ENCODE measurements at regions not wholly inside any gene's neighbourhood (a gene's known extent, or its start where the extent isn't known, plus 50 kb on each side); places are given as distances from the start of the nearest gene placed in this dataset.

DNA sequence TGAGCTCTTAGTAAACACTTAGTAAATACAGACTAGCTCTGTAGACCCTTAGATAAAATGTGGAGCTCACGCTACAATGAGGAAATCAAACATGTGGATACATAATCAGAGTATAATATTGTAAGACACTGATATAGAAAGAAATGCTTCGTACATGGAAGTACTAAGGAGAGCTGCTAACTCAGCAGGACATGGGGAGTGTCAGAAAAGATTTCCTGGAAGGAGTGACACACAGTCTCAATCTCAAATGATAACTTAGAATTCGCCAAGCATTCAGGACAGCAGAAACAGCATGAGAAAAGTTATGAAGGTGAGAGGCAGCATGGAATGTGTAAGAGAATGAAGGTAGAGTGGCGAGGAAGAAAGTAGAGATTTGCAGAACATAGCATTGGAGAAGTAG lies 80.8 kb downstream of the ZNF622 start:
- intact Hi-C loops (cut with micrococcal nuclease), result no loop called here
- Histone ChIP-seq H3K4me1 (ENCODE audit: control insufficient read depth in 1 of 2, insufficient read depth in 2 of 2, low read length in 2 of 2) (no peaks in the 10 kb centered on the region), H3K36me3 (replicated peaks in 1 of 2; ENCODE audit: control insufficient read depth in 1 of 2, insufficient read depth in 2 of 2, low read length in 2 of 2) (no peaks in the 10 kb centered on the region), H3K27me3 (ENCODE audit: control insufficient read depth in 2 of 2, insufficient read depth in 2 of 2, low read length in 2 of 2) (no peaks in the 10 kb centered on the region), H3K9ac (ENCODE audit: insufficient read depth, low read length, poor library complexity, severe bottlenecking) (no peak overlapping the region), H3K4me2 (replicated peaks; ENCODE audit: extremely low read depth, low read length, poor library complexity, severe bottlenecking) (no peak overlapping the region), H4K20me1 (ENCODE audit: insufficient read depth, low read length) (no peaks in the 10 kb centered on the region), H3K79me2 (ENCODE audit: insufficient read depth, low read length) (no peaks in the 10 kb centered on the region), H3K9me3 (replicated peaks in 1 of 2; ENCODE audit: control insufficient read depth in 1 of 2, insufficient read depth in 1 of 2, low read length in 2 of 2) (peaks cover 0 to 2% of the 10 kb centered on the region in 2 donors), H3K4me3 (replicated peaks in 1 of 3; ENCODE audit: low read depth in 2 of 3, low read length in 3 of 3) (no peak overlapping the region), H3K27ac (ENCODE audit: low read depth in 1 of 2, low read length in 2 of 2) (no peak overlapping the region), H2AFZ (ENCODE audit: insufficient read depth, low read depth, low read length, poor library complexity, severe bottlenecking) (no peak overlapping the region)
- DNase-seq, result no peak
- H3K4me1 Mint-ChIP-seq, result no peaks in the 10 kb centered on the region
- H3K9me3 Mint-ChIP-seq, result peaks cover 0 to 3% (median 0%) of the 10 kb centered on the region in 7 donors
- no peaks in the 10 kb centered on the region for H3K36me3 Mint-ChIP-seq
- H3K27ac Mint-ChIP-seq, result no peak overlapping the region
- no peak for TF ChIP-seq CTCF (IDR thresholded peaks at IDR 0.05)
- WGBS (ENCODE audit: insufficient coverage), result 87% methylated on average over 3 of the region's 4 CpGs
- no peaks in the 10 kb centered on the region for H3K27me3 Mint-ChIP-seq (ENCODE audit: low read depth in 3 of 3)
- no peak overlapping the region for H3K4me3 Mint-ChIP-seq

GRCh38 chr5:16384222-16384621 lies 81.4 kb downstream of the ZNF622 start:
- 69% methylated on average over 3 of the region's 5 CpGs for WGBS (ENCODE audit: insufficient coverage)
- Histone ChIP-seq H4K20me1 (ENCODE audit: insufficient read depth, low read length) (no peaks in the 10 kb centered on the region), H3K27ac (ENCODE audit: low read depth in 1 of 2, low read length in 2 of 2) (no peak overlapping the region), H3K9me3 (replicated peaks in 1 of 2; ENCODE audit: control insufficient read depth in 1 of 2, insufficient read depth in 1 of 2, low read length in 2 of 2) (peaks cover 0 to 2% of the 10 kb centered on the region in 2 donors), H3K4me3 (replicated peaks in 1 of 3; ENCODE audit: low read depth in 2 of 3, low read length in 3 of 3) (no peak overlapping the region), H3K27me3 (ENCODE audit: control insufficient read depth in 2 of 2, insufficient read depth in 2 of 2, low read length in 2 of 2) (no peaks in the 10 kb centered on the region), H3K4me2 (replicated peaks; ENCODE audit: extremely low read depth, low read length, poor library complexity, severe bottlenecking) (no peak overlapping the region), H3K4me1 (ENCODE audit: control insufficient read depth in 1 of 2, insufficient read depth in 2 of 2, low read length in 2 of 2) (no peaks in the 10 kb centered on the region), H3K36me3 (replicated peaks in 1 of 2; ENCODE audit: control insufficient read depth in 1 of 2, insufficient read depth in 2 of 2, low read length in 2 of 2) (no peaks in the 10 kb centered on the region), H3K9ac (ENCODE audit: insufficient read depth, low read length, poor library complexity, severe bottlenecking) (no peak overlapping the region), H3K79me2 (ENCODE audit: insufficient read depth, low read length) (no peaks in the 10 kb centered on the region), H2AFZ (ENCODE audit: insufficient read depth, low read depth, low read length, poor library complexity, severe bottlenecking) (no peak overlapping the region)
- H3K36me3 Mint-ChIP-seq, result no peaks in the 10 kb centered on the region
- intact Hi-C loops (cut with micrococcal nuclease), result no loop called here
- peaks cover 0 to 3% (median 0%) of the 10 kb centered on the region in 7 donors for H3K9me3 Mint-ChIP-seq
- no peak for DNase-seq
- no peak overlapping the region for H3K27ac Mint-ChIP-seq
- TF ChIP-seq CTCF (IDR thresholded peaks at IDR 0.05), result no peak
- H3K27me3 Mint-ChIP-seq (ENCODE audit: low read depth in 3 of 3), result no peaks in the 10 kb centered on the region
- no peaks in the 10 kb centered on the region for H3K4me1 Mint-ChIP-seq
- H3K4me3 Mint-ChIP-seq, result no peak overlapping the region

Data from CD14-positive monocyte (primary cell).